ENCODE measurements at regions not wholly inside any gene's neighbourhood (a gene's known extent, or its start where the extent isn't known, plus 50 kb on each side); places are given as distances from the start of the nearest gene placed in this dataset.

GRCh38 chr3:18024715-18025114 is 282.3 kb upstream of the TBC1D5 start:
- no peak overlapping the region for H3K4me3 ChIP-seq
- no peak for DNase-seq
- H3K9me3 ChIP-seq = no peaks in the 10 kb centered on the region
- no peaks in the 10 kb centered on the region for H3K36me3 ChIP-seq
- no peak for TF ChIP-seq EP300 (IDR thresholded peaks at IDR 0.05)
- no peak for TF ChIP-seq POLR2AphosphoS5 (IDR thresholded peaks at IDR 0.05)
- TF ChIP-seq, protein P1, sequence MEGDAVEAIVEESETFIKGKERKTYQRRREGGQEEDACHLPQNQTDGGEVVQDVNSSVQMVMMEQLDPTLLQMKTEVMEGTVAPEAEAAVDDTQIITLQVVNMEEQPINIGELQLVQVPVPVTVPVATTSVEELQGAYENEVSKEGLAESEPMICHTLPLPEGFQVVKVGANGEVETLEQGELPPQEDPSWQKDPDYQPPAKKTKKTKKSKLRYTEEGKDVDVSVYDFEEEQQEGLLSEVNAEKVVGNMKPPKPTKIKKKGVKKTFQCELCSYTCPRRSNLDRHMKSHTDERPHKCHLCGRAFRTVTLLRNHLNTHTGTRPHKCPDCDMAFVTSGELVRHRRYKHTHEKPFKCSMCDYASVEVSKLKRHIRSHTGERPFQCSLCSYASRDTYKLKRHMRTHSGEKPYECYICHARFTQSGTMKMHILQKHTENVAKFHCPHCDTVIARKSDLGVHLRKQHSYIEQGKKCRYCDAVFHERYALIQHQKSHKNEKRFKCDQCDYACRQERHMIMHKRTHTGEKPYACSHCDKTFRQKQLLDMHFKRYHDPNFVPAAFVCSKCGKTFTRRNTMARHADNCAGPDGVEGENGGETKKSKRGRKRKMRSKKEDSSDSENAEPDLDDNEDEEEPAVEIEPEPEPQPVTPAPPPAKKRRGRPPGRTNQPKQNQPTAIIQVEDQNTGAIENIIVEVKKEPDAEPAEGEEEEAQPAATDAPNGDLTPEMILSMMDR (IDR thresholded peaks at IDR 0.05) = no peak
- TF ChIP-seq POLR2A (IDR thresholded peaks at IDR 0.05) = no peak
- peaks cover 0 to 2% (median 0%) of the 10 kb centered on the region in 3 donors for H3K27me3 ChIP-seq
- 82 to 98% (median 88%) methylated on average over 2 to 3 of the region's 3 CpGs for WGBS, 5 donors
- H3K27ac ChIP-seq = no peak overlapping the region
- intact Hi-C loops (cut with DNase I; ENCODE audit: low total_unique reads) = no loop called here
- no peaks in the 10 kb centered on the region for H3K4me1 ChIP-seq

GRCh38 chr3:18019161-18019495 is 276.7 kb upstream of the TBC1D5 start:
- Histone ChIP-seq H3K27ac (no peak overlapping the region), H3K27me3 (peaks cover 0 to 2% (median 0%) of the 10 kb centered on the region in 3 donors), H3K4me1 (no peaks in the 10 kb centered on the region), H3K9me3 (no peaks in the 10 kb centered on the region), H3K36me3 (no peaks in the 10 kb centered on the region), H3K4me3 (no peak overlapping the region)
- TF ChIP-seq POLR2A (IDR thresholded peaks at IDR 0.05) (no peak), POLR2AphosphoS5 (IDR thresholded peaks at IDR 0.05) (no peak), EP300 (IDR thresholded peaks at IDR 0.05) (no peak)
- TF ChIP-seq, protein P1 (IDR thresholded peaks at IDR 0.05) = no peak
- intact Hi-C loops (cut with DNase I; ENCODE audit: low total_unique reads) = no loop called here
- 56 to 64% (median 61%) methylated on average over 4 of the region's 4 CpGs for WGBS, 5 donors
- no peak for DNase-seq

DNA sequence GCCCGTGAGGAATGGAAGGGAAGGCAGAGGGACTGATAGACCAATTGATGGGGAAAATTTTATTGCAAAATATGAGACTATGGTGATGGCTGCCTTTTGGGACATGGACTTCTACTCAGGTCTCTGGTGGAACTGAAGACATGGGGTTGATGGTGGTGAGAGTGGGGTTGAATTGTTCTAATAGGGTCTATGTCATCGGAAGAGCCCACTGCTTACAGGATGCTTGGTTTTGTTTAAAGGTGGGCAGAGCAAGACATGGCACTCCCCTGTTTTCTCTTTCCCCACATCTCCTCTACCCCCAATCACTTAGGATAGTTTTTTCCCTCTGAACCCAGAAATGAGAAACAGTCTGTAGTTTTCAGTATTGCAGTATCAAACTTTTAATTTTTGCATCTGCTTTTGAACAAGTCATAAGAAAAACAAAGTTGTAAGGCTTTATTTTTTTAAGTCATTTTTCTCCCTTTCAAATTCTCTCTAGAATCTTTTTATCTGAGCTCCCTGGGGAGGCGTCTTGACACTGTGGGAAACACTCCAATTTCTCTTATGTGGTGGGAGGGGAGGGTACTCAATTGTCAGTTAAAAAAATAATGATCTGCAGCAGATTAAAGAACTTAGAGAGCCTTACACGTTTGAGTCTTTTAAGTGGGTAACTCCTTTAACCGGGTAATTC is 276.2 kb upstream of the TBC1D5 start:
- H3K36me3 ChIP-seq = no peaks in the 10 kb centered on the region
- no peaks in the 10 kb centered on the region for H3K9me3 ChIP-seq
- DNase-seq = no peak
- H3K4me3 ChIP-seq = no peak overlapping the region
- H3K27me3 ChIP-seq = peaks cover 0 to 2% (median 0%) of the 10 kb centered on the region in 3 donors
- WGBS, 5 donors = 49 to 62% (median 54%) methylated on average over 5 of the region's 5 CpGs
- intact Hi-C loops (cut with DNase I; ENCODE audit: low total_unique reads) = no loop called here
- no peak for TF ChIP-seq POLR2A (IDR thresholded peaks at IDR 0.05)
- TF ChIP-seq EP300 (IDR thresholded peaks at IDR 0.05) = no peak
- TF ChIP-seq POLR2AphosphoS5 (IDR thresholded peaks at IDR 0.05) = no peak
- TF ChIP-seq, protein P1 (IDR thresholded peaks at IDR 0.05) = no peak
- no peak overlapping the region for H3K27ac ChIP-seq
- no peaks in the 10 kb centered on the region for H3K4me1 ChIP-seq

- Histone ChIP-seq H3K4me3 (no peak overlapping the region), H3K9me3 (no peaks in the 10 kb centered on the region), H3K27ac (no peak overlapping the region), H3K4me1 (no peaks in the 10 kb centered on the region), H3K36me3 (no peaks in the 10 kb centered on the region), H3K27me3 (no peaks in the 10 kb centered on the region)
- TF ChIP-seq, protein P1 (IDR thresholded peaks at IDR 0.05) = no peak
- no peak for TF ChIP-seq POLR2AphosphoS5 (IDR thresholded peaks at IDR 0.05)
- no peak for DNase-seq
- intact Hi-C loops (cut with DNase I; ENCODE audit: low total_unique reads) = no loop called here
- WGBS, 5 donors = 77 to 84% (median 82%) methylated on average over 7 of the region's 7 CpGs
These were observed 273.9 kb upstream of the TBC1D5 start for GRCh38 chr3:18016366-18016765.

All from stomach (tissue), 8 donors.